Stromal cell of bone marrow (primary cell): ENCODE measurements at regions not wholly inside any gene's neighbourhood (a gene's known extent, or its start where the extent isn't known, plus 50 kb on each side); places are given as distances from the start of the nearest gene placed in this dataset.
"Not testable (repeated sequence)": the region's sequence is repeated elsewhere in the genome, so short reads cannot be mapped to it uniquely, and the experiment has no call there.

Experiments used
- DNase-seq: peaks from one replicate; pipeline ENCODE4 v3.0.0-alpha.2; 2012; ENCODE audit warnings: low read depth

DNA sequence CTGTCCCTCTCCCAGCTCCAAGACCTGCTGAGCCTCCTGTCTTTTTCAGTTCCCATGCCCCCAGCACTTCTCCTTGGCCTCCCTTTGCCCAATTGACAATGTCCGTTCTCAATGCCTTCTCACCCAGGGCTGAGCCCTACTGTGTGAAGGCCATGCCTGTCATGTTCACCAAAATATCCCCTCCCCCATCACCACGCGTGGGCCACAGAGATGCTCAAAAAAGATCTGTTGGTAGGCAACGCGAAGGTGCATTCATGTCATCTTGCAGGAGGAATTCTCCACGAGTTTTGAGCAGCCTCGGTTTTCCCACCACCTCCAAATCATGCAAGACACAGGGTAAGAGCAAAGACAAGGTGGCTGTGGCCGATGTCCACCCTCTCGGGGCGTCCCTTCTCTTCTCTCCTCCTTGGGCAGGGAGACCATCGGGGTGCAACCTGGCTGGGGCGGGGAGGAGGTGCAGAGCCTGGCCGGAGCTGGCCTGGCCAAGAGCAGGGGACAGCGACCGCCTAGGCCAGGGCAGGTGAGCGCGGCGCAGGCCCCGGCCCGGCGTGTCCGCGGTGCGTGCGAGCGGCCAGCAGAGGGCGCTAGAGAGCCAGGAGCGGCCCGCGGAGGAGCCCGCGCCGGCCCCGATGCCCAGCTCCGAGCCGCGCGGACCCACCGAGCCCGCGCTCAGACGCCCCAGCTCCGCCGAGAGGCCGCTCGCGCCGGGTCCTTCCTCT is 56.3 kb upstream of the KRTAP5-11 start:
- not testable (repeated sequence) for DNase-seq

DNA sequence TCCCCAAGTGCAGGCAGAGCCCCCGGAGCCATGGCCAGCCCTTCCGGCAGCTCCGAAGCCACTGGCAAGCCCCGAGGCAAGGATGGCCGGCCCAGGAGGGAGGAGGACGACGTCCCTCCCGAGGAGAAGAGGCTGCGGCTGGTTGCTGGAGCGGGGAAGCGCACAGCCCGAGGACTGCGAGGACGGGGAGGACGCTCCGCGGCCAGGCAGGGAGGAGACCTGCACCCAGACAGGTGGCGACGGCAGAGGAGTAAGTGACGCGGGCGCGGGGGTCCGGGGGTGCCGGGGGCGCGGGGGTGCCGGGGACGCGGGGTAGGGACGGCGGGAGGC is 56.8 kb upstream of the KRTAP5-11 start:
- DNase-seq = not testable (repeated sequence)

DNA sequence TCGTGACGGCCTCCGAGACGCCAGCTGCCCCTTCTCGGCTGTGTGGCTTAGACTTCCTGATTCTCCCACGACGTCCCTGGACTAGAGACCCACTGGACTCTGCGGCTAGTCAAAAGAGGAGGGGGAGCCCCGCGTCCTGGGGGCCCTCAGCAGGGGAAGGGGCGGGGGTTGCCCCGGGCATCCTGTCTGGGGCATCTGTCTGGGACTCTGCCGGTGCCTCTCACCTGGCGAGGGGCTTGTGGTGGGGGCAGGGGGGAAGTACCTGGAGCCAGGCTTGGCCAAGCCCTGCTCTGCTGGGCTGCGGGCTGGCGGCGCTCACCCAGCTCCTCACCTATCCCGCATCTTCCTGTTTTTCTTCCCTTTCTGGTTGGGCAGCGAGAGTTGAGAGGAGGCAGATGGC is 57.2 kb upstream of the KRTAP5-11 start:
- DNase-seq = not testable (repeated sequence)

DNA sequence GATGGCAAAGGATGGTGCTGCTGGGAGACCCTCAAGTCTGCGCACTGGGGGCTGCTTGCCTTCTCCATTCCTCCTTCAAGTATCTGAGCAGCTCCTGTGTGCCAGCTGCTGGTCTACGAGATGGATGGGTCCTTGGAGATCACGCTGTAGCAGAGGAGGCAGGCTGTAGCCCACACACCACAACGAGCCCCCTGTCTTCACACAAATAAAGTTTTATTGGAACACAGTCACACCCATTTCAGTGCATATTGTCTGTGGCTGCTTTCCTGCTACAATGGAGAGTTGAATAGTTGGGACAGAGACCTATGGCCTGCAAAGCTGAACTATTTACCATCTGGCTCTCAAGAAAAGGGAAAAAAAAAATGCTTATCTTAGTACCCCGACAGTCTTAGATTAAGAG is 64.4 kb upstream of the KRTAP5-11 start:
- DNase-seq = not testable (repeated sequence)

DNA sequence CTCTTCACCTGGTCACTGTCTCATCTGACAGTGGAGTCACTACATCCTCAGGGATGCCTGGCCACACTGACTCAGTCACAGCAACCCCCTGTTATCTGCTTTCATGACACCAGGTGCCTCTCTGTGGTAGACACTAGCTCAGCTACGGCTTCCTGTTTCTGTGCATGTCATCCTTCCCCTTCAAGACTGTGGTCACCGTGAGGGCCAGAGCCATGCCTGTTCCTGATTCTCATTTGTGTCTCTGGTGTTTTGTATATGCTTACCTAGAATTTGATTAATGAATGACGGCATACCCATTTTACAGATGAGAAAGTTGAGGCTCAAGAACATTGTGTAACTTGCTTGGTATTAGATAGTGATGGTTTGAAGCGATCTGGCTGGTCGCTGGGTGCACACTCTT is 70.3 kb upstream of the KRTAP5-11 start:
- not testable (repeated sequence) for DNase-seq

DNA sequence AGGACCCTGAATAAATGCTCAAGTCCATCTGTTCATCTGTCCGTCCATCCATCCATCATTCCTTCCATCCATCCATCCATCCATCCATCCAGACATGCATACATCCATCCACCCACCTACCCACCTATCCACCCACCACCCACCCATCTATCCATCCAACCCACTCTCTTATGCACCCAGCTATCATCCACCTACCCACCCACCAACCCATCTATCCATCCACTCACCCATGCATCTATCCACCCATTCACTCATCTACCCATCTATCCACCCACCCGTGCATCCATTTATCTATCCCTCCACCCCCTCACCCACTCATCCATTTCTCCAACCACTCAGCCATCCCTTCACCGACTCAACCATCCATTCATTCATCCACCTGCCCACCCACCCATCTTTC is 71.7 kb upstream of the KRTAP5-11 start:
- not testable (repeated sequence) for DNase-seq

DNA sequence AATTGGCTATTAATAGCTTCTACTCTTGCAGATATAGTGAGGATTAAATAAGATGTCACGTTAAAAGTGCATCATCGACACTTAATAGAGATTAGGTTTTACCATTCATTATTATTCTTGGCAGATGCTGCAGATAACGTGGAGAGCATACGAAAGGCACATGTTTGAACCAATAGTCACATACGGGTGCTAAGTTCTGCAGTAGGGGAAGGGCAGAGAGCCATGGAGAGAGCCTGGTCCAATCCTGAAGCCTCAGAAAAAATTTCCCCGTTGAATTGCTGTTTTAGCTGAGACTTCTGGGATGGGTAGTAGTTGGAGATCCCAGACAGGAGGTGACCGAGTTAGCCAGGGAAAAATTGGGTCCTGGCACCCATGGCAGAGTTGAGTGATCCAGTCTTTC is 72.4 kb upstream of the KRTAP5-11 start:
- DNase-seq = not testable (repeated sequence)

DNA sequence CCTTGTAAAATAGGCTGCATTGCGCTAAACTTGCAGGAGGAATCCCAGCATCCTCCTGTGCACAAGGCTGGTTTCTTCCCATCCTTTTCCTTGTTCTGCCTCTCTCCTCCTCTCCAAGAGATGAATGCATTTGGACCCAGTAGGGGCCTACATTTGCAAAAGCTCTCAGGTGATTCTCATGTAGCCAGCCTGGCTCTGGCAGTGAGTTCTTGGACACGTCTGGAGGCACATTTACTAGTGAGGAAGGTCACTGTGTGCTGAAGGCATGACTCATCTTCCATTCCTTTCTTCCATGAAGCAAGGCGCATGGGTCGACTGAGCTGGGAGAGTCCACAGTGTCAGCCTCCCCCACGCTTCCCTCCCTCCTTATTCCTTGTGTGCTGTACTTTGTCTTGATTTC is 73.8 kb upstream of the KRTAP5-11 start:
- DNase-seq = not testable (repeated sequence)

DNA sequence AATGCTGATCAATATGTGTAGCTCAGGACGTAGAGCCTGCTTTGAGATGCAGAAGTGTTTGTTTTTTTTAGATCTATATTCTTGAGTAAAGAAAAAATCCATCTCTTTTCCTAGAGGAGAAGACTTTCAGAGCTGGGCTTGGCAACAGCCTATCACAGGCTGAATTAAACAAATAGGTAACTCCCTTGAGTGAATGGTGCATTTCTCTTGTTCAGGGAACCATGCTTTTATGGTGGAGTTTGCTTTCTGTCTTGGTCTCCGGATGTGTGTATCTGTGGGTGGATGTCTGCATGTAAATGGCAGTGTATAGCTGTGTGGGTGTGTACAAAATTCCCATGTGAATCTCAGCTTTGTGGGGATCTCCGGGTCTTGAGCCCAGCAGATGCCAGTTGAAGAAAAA is 82.3 kb upstream of the KRTAP5-11 start:
- DNase-seq = not testable (repeated sequence)

DNA sequence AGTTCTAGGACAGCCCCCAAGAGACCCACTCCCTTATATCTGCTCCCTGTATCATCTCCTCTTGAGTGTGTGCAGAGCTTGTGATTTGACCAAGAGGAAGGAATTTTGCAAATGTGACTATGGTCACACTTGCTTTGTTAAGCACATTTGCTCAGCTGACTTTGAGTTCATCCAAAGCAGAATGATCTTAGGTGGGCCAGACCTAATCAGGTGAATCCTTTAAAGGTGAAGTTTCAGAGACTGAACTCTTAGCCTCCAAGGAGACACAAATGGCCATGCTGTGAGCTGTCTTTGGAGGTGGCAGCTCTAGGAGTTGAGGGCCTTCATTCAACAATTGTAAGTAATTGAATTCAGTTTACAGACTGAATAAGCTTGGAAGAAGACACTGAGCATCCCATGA is 115.4 kb upstream of the KRTAP5-11 start:
- DNase-seq = not testable (repeated sequence)

DNA sequence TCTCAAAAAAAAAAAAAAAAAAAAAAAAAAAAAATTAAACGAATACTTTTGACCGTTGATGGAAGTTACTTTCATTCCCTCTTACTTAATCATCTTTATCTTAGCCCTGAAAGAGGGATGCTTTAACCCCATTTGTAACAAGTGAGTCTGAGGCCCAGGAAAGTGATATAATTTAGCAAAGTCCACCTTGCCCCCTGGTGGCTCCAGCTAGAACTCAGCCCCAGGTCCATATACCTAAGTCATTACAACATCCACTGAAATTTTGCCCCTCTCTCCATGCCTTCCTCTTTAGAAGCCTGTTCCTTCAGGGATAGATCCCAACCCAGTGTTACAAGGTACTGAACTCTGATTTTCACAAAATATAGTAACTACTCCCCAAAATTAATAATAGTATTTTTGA is 116.3 kb upstream of the KRTAP5-11 start:
- not testable (repeated sequence) for DNase-seq

DNA sequence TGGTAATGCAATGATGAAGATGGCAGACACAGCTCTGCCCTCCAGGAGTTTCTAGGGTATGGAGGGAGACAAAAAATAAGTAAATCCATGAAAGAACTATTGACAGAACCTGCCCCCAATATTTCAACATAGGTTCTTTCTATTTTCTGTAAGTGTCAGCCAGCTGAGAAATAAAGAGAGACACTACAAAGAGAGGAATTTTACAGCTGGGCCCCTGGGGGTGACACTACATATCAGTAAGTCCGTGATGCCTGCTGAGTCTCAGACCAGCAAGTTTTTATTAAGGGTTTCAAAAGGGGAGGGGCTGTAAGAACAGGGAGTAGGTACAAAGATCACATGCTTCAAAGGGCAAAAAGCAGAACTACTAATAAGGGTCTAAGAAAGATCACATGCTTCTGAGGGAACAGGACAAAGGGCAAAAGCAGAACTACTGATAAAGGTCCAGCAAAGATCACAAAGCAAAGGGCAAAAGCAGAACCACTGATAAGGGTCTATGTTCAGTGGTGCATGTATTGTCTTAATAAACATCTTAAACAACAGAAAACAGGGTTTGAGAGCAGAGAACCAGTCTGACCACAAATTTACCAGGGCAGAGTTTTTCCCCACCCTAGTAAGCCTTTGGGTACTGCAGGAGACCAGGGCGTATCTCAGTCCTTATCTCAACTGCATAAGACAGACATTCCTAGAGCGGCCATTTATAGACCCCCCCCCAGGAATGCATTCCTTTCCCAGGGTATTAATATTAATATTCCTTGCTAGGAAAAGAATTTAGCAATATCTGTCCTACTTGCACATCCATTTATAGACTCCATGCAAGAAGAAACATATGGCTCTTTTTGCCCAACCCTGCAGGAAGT is 119.0 kb upstream of the KRTAP5-11 start:
- DNase-seq = not testable (repeated sequence)

DNA sequence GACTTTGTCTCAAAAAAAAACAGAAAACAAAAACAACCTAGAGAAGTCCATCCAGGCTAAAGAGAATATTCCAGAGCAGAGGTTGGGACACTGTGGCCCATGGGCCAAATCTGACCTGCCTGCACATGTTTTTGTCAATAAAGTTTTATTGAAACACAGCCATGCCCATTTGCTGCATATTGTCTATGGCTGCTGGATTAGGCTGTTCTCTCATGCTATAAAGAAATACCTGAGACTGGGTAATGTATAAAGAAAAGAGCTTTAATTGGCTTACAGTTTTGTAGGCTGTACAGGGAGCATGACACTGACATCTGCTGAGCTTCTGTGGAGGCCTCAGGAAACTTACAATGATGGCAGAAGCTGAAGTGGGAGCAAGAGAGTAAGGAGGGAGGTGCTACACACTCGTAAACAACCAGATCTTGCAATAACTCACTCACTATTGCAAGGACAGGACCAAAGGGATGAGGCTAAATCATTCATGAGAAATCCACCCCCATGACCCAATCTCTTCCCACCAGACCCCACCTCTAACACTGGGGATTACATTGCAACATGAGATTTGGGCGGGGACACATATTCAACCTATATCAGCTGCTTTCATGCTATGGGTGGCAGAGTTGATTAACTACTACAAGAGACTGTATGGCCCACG is 122.5 kb upstream of the KRTAP5-11 start:
- not testable (repeated sequence) for DNase-seq

DNA sequence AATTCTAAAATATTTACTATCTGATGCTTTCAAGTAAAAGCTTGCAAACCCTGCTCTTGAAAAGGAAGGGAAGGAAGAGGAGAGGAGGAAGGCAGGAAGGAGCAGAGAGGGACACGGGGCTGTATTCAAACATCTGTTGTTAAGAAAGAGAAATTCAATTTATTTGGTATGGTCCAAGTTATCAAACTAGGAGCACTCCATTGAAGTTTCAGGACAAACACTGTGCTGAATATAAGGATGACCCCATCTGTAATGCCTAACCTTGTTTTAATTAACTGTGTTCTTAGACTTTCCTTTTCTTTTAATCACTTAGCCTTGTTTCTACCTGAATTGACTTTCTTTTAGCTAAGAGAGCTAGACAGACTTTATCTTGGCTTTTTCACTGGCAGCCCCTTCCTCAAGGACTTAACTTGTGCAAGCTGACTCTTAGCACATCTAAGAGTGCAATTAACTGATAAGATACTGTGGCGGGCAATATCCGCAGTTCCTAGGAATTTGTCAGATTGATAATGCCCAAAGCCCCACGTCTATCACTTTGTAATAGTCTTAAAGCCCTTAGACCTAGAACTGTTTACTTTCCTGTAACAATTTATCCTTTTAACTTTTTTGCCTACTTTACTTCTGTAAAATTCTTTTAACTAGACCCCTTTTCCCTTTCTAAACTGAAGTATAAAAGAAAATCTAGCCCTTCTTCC is 123.2 kb upstream of the KRTAP5-11 start:
- not testable (repeated sequence) for DNase-seq

DNA sequence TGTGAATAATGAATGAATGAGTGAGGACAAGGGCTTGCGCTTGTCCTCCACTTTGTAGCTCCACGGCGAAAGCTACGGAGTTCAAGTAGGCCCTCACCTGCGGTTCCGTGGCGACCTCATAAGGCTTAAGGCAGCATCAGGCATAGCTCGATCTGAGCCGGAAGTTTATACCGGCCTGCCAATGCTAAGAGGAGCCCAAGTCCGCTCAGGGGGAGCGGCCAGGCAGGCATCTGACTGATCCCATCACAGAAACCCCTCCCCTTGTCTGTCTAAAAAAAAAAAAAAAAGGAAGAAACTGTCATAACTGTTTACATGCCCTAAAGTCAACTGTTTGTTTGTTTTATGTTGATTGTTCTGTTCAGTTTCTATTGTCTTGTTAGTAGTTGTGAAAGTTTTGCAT is 124.4 kb upstream of the KRTAP5-11 start:
- DNase-seq = not testable (repeated sequence)

DNA sequence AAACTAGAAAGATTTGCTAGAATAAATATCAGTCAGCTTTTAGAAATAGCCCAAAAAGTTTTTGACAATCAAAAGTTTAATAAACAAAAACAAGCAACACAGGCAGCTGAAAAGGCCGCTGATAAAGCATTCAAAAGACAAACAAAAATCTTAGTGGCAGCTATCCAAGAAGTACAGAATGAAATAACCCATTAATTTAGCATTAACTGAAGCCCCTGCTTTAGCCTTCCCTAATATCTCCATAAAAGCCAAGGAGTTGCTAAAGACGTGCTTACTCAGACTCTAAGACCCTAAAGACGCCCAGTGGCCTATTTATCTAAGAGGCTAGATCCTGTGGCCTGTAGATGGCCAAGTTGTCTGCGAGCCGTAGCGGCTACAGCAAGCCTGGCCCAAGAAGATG is 123.5 kb upstream of the DEFB108B start:
- not testable (repeated sequence) for DNase-seq

DNA sequence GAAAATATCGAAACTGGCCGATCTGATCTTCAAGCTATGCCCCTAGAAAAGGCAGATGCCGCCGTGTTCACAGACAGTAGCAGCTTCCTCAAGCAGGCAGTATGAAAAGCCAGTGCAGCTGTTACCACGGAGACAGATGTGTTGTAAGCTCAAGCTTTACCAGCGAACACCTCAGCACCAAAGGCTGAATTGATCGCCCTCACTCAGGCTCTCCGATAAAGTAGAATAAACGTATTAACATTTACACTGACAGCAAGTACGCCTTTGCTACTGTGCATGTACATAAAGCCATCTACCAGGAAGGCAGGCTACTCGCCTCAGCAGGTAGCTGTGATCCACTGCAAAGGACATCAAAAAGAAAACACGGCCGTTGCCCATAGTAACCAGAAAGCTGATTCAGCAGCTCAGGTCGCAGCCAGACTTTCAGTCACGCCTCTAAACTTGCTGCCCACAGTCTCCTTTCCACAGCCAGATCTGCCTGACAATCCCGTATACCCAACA is 122.8 kb upstream of the DEFB108B start:
- not testable (repeated sequence) for DNase-seq

DNA sequence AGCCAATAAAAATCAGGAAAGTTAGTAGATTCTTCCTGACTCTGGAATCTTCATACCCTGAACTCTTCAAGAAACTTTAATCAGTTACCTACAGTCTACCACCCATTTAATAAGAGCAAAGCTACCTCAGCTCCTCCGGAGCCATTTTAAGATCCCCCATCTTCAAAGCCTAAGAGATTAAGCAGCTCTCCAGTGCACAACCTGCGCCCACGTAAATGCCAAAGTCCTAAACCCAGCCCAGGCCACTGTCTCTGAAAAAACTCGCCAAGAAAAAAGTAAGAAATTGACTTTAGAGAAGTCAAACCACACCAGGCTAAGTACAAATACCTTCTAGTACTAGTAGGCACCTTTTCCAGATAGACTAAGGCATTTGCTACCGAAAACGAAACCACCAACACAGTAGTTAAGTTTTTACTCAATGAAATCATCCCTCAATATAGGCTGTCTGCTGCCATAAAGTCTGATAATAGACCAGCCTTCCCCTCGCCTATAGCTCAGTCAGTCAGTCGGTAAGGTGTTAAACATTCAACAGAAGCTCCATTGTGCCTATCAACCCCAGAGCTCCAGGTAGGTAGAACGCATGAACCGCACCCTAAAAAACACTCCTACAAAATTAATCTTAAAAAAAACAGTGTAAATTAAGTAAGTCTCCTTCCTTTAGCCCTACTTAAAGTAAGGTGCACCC is 122.2 kb upstream of the DEFB108B start:
- not testable (repeated sequence) for DNase-seq

DNA sequence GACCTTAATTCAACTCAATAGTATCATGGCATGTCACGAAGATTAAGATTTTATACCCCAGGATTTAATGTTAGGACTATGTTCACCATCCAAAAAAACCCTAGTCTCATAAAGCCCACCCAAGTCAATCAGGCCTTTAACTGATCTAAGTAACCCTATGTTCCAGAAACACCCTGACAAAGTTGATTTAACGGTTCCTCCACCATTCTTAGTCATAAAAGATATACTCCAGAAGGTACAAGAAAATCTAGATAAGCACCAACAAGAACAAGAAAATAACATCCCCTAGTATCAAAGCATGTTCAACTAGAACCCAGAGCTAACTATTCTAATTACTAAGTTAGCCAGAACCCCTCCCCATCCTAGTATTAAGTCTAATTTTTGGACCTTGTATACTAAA is 120.7 kb upstream of the DEFB108B start:
- DNase-seq = not testable (repeated sequence)

DNA sequence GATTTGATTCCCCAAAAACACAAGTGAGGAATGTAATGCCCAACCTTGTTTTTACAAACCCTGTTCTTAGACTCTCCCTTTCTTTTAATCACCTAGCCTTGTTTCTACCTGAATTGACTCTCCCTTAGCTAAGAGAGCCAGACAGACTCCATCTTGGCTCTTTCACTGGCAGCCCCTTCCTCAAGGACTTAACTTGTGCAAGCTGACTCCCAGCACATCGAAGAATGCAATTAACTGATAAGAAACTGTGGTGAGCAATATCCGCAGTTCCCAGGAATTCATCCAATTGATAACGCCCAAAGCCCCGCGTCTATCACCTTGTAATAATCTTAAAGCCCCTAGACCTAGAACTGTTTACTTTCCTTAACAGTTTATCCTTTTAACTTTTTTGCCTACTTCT is 120.2 kb upstream of the DEFB108B start:
- not testable (repeated sequence) for DNase-seq

DNA sequence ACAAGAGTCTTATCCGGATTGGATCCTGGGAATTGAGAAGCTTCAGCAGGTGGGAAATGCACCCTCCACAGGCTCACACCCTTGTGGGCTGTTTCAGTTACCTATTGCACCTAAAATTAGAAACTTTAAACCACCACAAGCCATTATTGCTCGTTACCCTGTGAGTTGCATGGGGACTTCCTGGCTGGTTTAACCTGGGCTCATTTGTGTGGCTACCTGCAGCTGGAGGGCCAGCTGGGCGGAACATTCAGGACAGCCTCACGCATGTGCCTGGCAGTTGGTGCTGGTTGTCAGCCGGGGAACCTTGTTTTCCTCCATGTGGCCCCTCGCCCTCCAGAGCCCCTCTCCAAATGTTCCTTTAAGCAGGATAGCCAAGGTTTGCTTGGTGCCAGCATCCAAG is 118.5 kb upstream of the DEFB108B start:
- not testable (repeated sequence) for DNase-seq
